GM18870 (cell line): ENCODE measurements at regions not wholly inside any gene's neighbourhood (a gene's known extent, or its start where the extent isn't known, plus 50 kb on each side); places are given as distances from the start of the nearest gene placed in this dataset.

Source experiments
- ATAC-seq: cut with Tn5 transposase; IDR thresholded peaks from one replicate; pipeline ENCODE4 v1.9.1; 2021; ENCODE audit warnings: moderate library complexity; ENCODE audit not compliant: unreplicated experiment

DNA sequence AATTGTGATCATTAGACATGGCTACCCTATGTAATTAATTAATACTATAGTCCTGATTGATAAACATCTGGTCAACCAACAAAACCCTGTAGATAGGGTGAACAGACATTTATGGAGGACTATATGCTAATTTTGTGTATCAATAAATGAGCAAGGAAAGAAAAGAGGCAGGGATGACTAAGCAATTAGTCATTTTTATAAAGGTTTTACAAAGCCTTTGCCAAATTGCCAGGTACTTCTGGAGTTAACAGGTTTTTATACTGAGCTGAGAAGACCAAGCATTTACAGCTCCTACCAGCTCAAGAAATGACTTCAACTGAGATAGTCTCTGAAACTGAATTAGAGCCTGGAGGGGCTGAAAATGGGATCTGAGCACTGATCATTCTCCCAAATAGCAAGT is 186.8 kb upstream of the PRR20A start:
- ATAC-seq: no peak

DNA sequence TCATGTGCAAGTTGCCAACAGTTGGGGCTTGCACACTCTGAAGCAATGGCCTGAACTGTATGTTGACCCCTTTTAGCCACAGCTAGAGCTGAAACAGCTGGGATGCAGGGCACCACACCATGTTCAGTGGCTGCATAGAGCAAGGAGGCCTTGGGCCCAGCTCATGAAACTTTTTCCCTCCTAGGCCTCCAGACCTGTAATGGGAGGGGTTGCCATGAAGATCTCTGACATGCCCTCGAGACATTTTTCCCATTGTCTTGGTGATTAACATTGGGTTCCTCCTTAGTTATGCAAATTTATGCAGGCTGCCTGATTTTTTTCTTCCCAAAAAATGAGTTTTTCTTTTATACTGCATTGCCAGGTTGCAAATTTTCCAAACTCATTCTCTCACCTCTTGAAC is 165.1 kb upstream of the PRR20A start:
- no peak for ATAC-seq

DNA sequence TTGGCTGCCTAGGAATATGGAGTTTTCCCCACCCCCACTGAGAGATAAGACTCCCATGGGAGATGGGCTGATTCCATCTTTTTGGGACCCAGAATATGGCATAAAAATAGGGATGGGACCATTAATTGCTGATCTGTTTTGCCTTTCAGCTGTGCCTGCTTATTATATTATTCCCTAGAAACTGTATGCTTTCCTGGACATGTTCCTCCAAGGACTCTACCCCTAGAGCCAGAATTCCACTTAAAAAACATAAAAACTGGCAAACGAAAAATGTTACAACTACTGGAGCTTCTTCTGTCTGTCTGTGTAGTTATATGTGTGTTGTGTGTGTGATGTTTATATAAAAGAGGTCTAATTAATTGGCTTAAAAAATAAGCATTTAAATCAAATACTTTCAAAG is 159.9 kb upstream of the PRR20A start:
- ATAC-seq: no peak

GRCh38 chr13:56986121-56986520 is 154.6 kb upstream of the PRR20A start:
- no peak for ATAC-seq

DNA sequence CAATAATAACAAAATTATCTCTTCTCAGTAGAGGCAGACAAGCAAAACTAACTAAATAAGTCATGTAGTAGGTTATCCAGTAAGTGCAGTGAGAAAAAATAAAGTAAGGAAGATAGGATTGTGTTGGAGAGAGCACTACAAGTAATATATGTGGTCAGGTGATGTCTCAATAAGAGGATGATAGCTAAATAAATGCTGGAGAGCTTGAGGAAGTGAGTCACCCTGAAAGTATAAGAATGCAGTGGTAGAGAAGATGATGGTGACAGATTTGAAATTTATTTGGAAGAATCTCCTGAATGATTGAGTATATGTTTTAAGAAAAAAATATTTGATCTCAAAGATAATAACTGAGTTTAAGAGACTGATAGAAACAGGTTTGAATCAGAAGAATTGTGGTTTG is 152.2 kb upstream of the PRR20A start:
- ATAC-seq: no peak

- no peak for ATAC-seq
Measured at GRCh38 chr13:57003682-57004081, 137.0 kb upstream of the PRR20A start.

DNA sequence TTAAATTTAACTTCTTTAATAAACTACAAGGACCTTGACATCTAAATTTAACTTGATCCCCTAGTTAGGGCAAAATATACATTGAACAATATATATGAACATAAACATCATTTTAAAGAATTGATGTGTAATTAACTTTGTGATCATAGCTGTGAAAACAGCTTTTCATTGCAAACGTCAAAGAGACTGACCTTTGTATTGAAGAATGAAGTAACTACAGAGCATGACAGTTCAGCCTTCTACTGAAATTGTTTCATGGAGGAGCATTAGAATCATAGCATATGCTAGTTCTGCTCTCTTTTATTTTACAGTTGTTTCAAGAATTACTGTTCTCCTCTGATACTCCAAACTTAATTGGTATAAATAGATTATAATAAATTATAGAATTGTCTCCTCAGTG is 123.4 kb upstream of the PRR20A start:
- ATAC-seq: no peak

DNA sequence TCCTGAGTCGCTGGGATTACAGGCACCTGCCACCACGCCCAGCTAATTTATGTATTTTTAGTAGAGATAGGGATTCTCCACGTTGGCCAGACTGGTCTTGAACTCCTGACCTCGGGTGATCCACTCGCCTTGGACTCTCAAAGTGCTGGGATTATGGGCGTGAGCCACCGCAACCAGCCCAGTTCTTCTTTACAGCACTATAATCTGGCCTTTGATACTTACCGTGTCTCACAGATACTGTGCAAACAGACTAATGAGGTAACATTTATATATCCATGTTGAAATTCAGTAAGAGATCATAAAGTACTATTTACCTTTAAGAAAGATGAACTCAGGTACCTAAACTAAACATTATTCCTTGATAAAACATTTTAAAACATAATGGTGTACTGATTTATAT is 121.8 kb upstream of the PRR20A start:
- ATAC-seq: no peak

DNA sequence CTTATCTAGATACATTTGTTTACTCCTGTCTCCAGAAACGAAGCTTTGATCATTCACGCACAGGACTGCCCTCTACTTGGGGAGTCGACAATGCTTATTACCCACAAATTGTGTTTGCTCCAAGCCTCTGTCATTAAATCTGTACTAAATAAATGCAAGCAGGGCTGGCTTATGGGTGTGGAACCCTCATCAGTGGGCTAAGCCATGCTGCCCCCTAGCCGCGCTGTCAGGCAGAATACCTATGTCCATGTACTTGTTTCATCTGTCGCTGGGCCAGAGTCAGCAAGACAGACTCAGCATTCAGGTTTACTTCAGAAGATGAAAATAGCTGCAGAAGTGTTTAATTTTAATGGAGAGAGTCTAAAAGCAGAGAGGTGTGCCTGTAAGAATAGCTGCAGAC is 110.0 kb upstream of the PRR20A start:
- ATAC-seq: no peak

DNA sequence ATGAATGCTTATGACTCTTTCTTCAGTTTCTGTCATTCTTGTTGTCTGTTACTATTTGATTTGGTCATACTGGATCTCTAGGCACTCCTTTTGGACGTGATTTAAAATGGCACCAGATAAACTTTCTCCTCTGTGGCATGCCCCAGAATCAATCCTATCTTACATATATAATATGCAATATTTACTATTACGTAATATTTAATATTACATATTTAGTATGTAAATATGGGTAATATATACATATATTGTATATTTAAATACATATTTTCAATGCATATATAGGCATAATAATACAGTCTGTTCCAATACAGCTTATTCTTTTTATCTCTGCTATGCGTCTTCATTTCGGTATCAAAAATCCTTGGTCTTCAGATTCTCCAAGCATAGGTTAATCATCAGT is 104.4 kb upstream of the PRR20A start:
- no peak for ATAC-seq

DNA sequence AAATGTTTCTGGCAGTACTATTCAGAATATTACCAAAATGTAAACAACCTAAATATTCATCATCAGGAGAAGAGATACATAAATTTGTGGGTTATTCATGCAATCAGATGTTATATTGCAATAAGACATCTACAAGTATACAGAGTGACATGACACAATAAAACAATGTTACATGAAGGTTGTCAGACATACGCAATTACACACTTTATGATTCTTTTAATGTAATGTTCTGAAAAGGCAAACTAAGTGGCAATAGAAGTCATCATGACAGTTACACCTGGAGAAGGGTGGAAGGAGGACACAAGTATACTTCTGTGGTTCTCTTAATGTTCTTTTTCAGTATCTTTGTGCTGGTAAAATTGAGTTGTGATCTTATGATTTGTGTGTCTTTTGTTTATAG is 95.8 kb upstream of the PRR20A start:
- no peak for ATAC-seq

DNA sequence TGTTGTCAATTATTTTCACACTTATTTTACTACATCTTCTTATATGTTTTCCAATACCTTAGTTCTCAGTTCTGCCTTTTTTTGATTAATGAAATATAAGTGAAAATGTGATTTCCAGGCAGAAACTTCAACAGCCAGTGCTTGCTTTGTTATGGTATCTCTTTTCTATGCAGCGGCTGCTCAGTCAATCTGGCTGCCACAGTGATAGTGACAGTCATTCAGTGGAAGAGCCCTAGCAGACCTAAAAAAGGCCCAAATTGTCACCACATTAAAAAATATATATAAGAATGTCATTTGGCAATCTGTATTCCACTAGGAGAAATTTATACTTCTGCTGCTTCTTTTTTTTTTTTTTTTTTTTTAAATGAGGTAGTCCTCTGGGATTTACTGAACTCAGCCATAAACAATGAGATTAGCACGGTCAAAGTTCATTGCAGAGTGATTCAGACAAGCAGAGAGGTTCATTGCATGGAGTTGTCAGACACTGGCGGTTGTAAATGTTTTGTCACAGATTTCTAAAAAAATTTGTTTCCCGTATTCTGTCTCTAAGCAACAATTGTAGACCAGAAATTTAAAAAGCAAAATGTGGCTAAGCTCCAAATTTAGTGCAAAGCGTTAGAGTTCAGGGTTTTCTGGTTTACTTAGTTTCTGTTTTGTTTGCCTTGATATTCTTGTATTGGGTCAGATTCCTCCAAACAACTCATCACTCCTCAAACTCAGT is 94.7 kb upstream of the PRR20A start:
- ATAC-seq: no peak

DNA sequence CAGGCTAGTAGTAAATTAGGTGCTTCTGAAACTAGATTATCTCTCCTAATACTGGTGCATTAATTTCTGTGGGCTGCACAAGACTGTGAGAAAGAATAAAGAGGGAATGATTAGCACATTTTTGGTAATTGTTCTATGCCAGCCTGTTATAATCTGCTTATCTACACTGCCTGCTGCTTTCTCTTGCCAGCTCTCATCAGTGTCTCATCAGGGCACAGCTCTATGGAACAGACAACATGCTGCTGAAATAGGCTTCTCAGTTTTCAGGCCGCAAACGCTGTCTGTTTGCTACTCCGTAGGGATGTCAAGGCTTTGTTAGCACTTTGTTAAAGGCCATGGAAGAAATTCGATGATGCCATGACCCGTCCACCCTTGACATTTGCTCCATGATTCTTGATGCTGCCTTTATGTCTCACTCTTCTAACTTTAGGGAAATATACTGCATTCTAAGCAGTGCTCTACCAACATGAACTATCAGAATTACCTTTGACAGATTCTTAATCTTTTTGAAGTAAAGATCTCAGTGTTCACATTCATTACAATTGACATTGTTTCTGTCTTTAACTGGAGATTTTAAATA is 84.0 kb upstream of the PRR20A start:
- ATAC-seq: no peak

DNA sequence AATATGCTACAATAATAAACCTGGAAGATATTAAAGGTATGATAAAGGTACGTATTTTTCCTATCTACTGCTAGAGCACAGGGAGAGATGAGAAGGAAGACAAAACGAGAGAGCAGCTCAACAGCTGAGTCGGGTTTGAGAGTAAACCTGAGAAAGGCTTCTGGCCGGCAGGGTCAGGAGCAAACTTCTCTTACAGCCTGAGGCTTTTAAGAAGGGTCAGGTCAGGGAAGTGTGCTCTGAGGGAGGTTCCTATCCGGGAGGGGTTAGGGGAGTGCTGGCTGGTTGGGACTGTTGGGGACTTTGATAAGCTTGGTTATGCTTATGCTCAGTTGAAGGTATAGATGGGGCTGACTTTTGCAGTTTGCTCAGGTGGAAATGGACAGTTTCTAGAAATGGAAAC is 77.7 kb upstream of the PRR20A start:
- ATAC-seq: no peak

GRCh38 chr13:57073983-57074382 is 66.7 kb upstream of the PRR20A start:
- ATAC-seq: no peak

- no peak for ATAC-seq
Measured at GRCh38 chr13:57075588-57075987, 65.1 kb upstream of the PRR20A start.

GRCh38 chr13:57087006-57087405 is 53.7 kb upstream of the PRR20A start:
- no peak for ATAC-seq
